Jurkat, Clone E6-1 (cell line): ENCODE measurements at regions not wholly inside any gene's neighbourhood (a gene's known extent, or its start where the extent isn't known, plus 50 kb on each side); places are given as distances from the start of the nearest gene placed in this dataset.

Experiments used
- DNase-seq: peaks from one replicate; pipeline ENCODE4 v3.0.0-alpha.2; 2011; ENCODE audit warnings: low read depth, low spot score
- H3K4me3 ChIP-seq: 2 replicates; pipeline ENCODE4 v1.5.1; 2011; ENCODE audit warnings: mild to moderate bottlenecking, low read length, control low read depth, moderate library complexity

GRCh38 chr11:133600786-133601185 is 68.5 kb upstream of the OPCML start:
- no peak for DNase-seq
- no peak overlapping the region for H3K4me3 ChIP-seq

GRCh38 chr11:133600306-133600705 is 68.0 kb upstream of the OPCML start:
- DNase-seq = no peak
- no peak overlapping the region for H3K4me3 ChIP-seq

- no peak overlapping the region for H3K4me3 ChIP-seq
- DNase-seq = no peak
These were observed 66.6 kb upstream of the OPCML start for GRCh38 chr11:133598906-133599305.

- no peak overlapping the region for H3K4me3 ChIP-seq
- DNase-seq = no peak
These were observed 64.9 kb upstream of the OPCML start for GRCh38 chr11:133597236-133597635.

- H3K4me3 ChIP-seq = no peak overlapping the region
- no peak for DNase-seq
These were observed 63.8 kb upstream of the OPCML start for GRCh38 chr11:133595998-133596590.

GRCh38 chr11:133593036-133593435 is 60.7 kb upstream of the OPCML start:
- DNase-seq = no peak
- no peak overlapping the region for H3K4me3 ChIP-seq

GRCh38 chr11:133586903-133587517 is 54.7 kb upstream of the OPCML start:
- DNase-seq = no peak
- no peak overlapping the region for H3K4me3 ChIP-seq

- no peak for DNase-seq
- no peak overlapping the region for H3K4me3 ChIP-seq
These were observed 50.4 kb upstream of the OPCML start for GRCh38 chr11:133582750-133583149.

GRCh38 chr11:133582326-133582725 is 50.0 kb upstream of the OPCML start:
- no peak for DNase-seq
- no peak overlapping the region for H3K4me3 ChIP-seq
